Islet precursor cell (in vitro differentiated cells): ENCODE measurements at regions not wholly inside any gene's neighbourhood (a gene's known extent, or its start where the extent isn't known, plus 50 kb on each side); places are given as distances from the start of the nearest gene placed in this dataset.
A peak's percentile ranks its signal among the peaks of the same experiment; 100 is the strongest.
"Not testable (repeated sequence)": the region's sequence is repeated elsewhere in the genome, so short reads cannot be mapped to it uniquely, and the experiment has no call there.

ENCODE experiments used
- DNase-seq: peaks from one replicate; pipeline ENCODE4 v3.0.0-alpha.2; 2018

GRCh38 chr3:159886050-159886449 is 102.6 kb upstream of the IL12A start:
- no peak for DNase-seq

- not testable (repeated sequence) for DNase-seq
Observed at GRCh38 chr3:159886530-159886929, 102.1 kb upstream of the IL12A start.

GRCh38 chr3:159887168-159887567 is 101.5 kb upstream of the IL12A start:
- no peak for DNase-seq

GRCh38 chr3:159887911-159888310 is 100.7 kb upstream of the IL12A start:
- no peak for DNase-seq

GRCh38 chr3:159892171-159892795 is 96.4 kb upstream of the IL12A start:
- no peak for DNase-seq

GRCh38 chr3:159892801-159893200 is 95.8 kb upstream of the IL12A start:
- no peak for DNase-seq

GRCh38 chr3:159894386-159894785 is 94.2 kb upstream of the IL12A start:
- DNase-seq, result no peak

- no peak for DNase-seq
Observed at GRCh38 chr3:159895430-159895829, 93.2 kb upstream of the IL12A start.

GRCh38 chr3:159896543-159896942 is 92.1 kb upstream of the IL12A start:
- no peak for DNase-seq

GRCh38 chr3:159897331-159898075 is 91.1 kb upstream of the IL12A start:
- no peak for DNase-seq

GRCh38 chr3:159898147-159898546 is 90.5 kb upstream of the IL12A start:
- no peak for DNase-seq

- no peak for DNase-seq
Observed at GRCh38 chr3:159899166-159899565, 89.5 kb upstream of the IL12A start.

- DNase-seq, result peak; percentile 61
Observed at GRCh38 chr3:159902546-159903314, 85.9 kb upstream of the IL12A start.

- DNase-seq, result no peak
Observed at GRCh38 chr3:159904455-159904854, 84.2 kb upstream of the IL12A start.

GRCh38 chr3:159904911-159905310 is 83.7 kb upstream of the IL12A start:
- DNase-seq, result no peak

- no peak for DNase-seq
Observed at GRCh38 chr3:159907828-159908227, 80.8 kb upstream of the IL12A start.

- no peak for DNase-seq
Observed at GRCh38 chr3:159910991-159911663, 77.5 kb upstream of the IL12A start.

GRCh38 chr3:159911664-159912037 is 77.0 kb upstream of the IL12A start:
- DNase-seq, result no peak

- DNase-seq, result no peak
Observed at GRCh38 chr3:159913712-159914414, 74.8 kb upstream of the IL12A start.

- no peak for DNase-seq
Observed at GRCh38 chr3:159914426-159914825, 74.2 kb upstream of the IL12A start.

GRCh38 chr3:159916052-159916451 is 72.6 kb upstream of the IL12A start:
- DNase-seq, result no peak

GRCh38 chr3:159917141-159917540 is 71.5 kb upstream of the IL12A start:
- no peak for DNase-seq

- no peak for DNase-seq
Observed at GRCh38 chr3:159919873-159920272, 68.8 kb upstream of the IL12A start.
